ES-I3 (cell line): ENCODE measurements at regions not wholly inside any gene's neighbourhood (a gene's known extent, or its start where the extent isn't known, plus 50 kb on each side); places are given as distances from the start of the nearest gene placed in this dataset.

ENCODE experiments used
- H3K36me3 ChIP-seq: 2 replicates; pipeline ENCODE4 v1.6.1; 2013; ENCODE audit warnings: mild to moderate bottlenecking, low read length, control low read depth, moderate library complexity; ENCODE audit not compliant: insufficient read depth
- H3K4me1 ChIP-seq: 2 replicates; pipeline ENCODE4 v1.6.1; 2013; ENCODE audit warnings: mild to moderate bottlenecking, control low read depth, low read length; ENCODE audit not compliant: insufficient read depth
- H3K9ac ChIP-seq: 2 replicates; pipeline ENCODE4 v1.6.1; 2013; ENCODE audit warnings: low read depth, mild to moderate bottlenecking, low read length, moderate library complexity
- H3K9me3 ChIP-seq: 2 replicates; pipeline ENCODE4 v1.6.1; 2013; ENCODE audit warnings: mild to moderate bottlenecking, low read length, moderate library complexity; ENCODE audit not compliant: control insufficient read depth, insufficient read depth

GRCh38 chr3:34238407-34238806 lies 440.0 kb downstream of the PDCD6IP start:
- Histone ChIP-seq H3K36me3 (no peaks in the 10 kb centered on the region), H3K4me1 (no peaks in the 10 kb centered on the region), H3K9me3 (no peaks in the 10 kb centered on the region), H3K9ac (no peak overlapping the region)

GRCh38 chr3:34239287-34239686 lies 440.9 kb downstream of the PDCD6IP start:
- Histone ChIP-seq H3K4me1 (no peaks in the 10 kb centered on the region), H3K9me3 (no peaks in the 10 kb centered on the region), H3K9ac (no peak overlapping the region), H3K36me3 (no peaks in the 10 kb centered on the region)

DNA sequence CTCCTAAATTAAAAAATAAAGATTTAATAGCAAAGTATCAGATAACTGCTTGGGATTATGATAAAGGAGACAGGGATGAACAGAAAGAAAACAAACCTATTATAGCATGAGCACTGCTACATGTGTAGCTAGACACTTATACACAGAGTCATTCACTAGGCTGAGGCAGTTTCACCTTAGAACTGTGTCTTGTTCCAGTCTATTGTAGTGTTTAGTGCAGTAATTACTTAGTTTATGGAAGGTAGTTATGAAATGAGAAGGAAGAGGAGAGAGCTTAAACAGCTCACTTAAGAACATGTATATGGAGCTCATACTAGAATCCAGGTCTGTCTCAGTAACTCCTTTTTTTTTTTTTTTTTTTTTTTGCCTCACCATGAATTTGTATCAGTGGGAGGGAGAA lies 441.4 kb downstream of the PDCD6IP start:
- H3K36me3 ChIP-seq: no peaks in the 10 kb centered on the region
- no peaks in the 10 kb centered on the region for H3K9me3 ChIP-seq
- no peaks in the 10 kb centered on the region for H3K4me1 ChIP-seq
- H3K9ac ChIP-seq: no peak overlapping the region

GRCh38 chr3:34247401-34247800 lies 449.0 kb downstream of the PDCD6IP start:
- H3K9ac ChIP-seq: no peak overlapping the region
- H3K4me1 ChIP-seq: no peaks in the 10 kb centered on the region
- no peaks in the 10 kb centered on the region for H3K36me3 ChIP-seq
- H3K9me3 ChIP-seq: no peaks in the 10 kb centered on the region

DNA sequence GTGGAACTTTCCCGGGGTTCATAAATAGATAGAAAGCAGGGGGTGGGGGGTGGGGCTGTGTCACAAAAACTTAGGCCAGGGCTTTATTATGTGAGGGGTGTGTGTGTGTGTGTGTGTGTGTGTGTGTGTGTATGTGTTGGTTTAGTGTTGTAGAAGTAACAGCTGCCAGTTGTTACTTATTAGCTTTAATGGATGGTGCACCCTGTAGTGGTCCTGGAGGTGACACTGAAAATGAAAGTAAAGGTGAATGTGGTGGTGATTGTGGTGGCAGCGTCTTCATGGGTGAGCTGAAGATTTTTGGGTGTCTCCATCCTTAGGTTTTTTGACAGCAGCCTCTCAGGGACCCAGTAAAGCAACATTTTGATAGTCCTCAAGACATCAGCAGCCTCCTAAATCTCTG lies 449.9 kb downstream of the PDCD6IP start:
- Histone ChIP-seq H3K9me3 (no peaks in the 10 kb centered on the region), H3K9ac (no peak overlapping the region), H3K36me3 (no peaks in the 10 kb centered on the region), H3K4me1 (no peaks in the 10 kb centered on the region)

DNA sequence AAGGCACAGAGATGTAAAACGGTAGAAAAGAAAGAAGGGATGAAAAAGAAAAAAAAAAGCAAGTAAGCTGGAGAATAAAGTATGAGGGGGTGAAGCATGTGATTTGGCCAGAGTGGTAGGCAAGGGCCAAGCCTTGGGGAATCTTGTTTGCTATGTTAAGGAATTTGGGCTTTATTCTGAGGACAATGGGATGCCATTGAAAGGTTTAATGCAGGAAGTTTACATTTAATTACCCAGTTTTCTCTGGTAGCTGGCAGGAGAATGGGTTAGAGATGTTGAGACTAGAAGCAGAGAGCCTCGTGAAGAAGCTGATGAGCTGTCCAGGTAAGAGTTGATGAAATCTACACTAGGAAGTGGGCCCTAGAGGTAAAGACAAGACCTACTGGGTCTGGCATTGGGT lies 455.9 kb downstream of the PDCD6IP start:
- no peaks in the 10 kb centered on the region for H3K36me3 ChIP-seq
- H3K9ac ChIP-seq: no peak overlapping the region
- peaks cover 31% of the 10 kb centered on the region for H3K4me1 ChIP-seq
- no peaks in the 10 kb centered on the region for H3K9me3 ChIP-seq

DNA sequence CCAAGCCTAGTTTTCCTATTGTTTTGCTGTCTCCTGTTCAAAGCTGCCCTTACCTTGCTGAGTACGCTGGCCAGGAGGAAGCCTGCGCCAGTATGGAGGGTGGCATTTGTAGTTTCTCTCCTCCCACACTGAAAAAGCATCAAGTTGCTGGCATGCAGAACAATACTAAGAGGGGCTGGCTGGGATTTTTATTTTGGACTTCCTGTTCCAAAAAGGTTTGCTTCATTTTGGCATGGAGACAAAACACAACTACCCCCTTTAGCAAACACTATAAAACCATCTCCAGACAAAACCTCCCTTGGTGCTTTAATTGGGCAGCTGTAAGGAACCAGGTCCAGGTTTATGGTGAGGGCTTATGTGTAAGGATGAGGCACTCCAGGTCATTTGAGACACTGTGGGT lies 457.6 kb downstream of the PDCD6IP start:
- Histone ChIP-seq H3K9me3 (no peaks in the 10 kb centered on the region), H3K36me3 (no peaks in the 10 kb centered on the region), H3K9ac (no peak overlapping the region), H3K4me1 (peaks cover 34% of the 10 kb centered on the region)

DNA sequence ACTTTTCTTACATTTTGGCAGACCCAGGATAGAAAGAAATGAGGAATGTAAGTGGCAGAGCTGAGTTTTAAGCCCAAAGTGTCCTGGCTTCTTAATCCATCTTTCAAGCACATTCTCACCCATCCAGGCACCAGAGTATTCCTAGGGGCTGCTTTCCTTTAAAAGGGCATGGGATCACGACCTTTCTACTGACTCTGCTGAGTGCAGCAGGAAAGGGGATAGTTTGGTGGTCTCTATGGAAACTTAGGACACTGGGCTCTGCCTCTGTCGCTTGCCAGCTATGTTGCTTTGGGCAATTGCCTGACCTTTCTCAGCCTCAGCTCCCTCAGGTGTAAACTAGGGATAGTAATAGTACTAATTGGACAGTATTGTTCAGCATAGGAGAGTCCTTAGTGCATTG lies 458.4 kb downstream of the PDCD6IP start:
- H3K36me3 ChIP-seq: no peaks in the 10 kb centered on the region
- H3K9me3 ChIP-seq: no peaks in the 10 kb centered on the region
- H3K4me1 ChIP-seq: peaks cover 35% of the 10 kb centered on the region
- no peak overlapping the region for H3K9ac ChIP-seq

- H3K9me3 ChIP-seq: no peaks in the 10 kb centered on the region
- H3K36me3 ChIP-seq: no peaks in the 10 kb centered on the region
- no peak overlapping the region for H3K9ac ChIP-seq
- H3K4me1 ChIP-seq: peaks cover 35% of the 10 kb centered on the region
Observed at GRCh38 chr3:34258271-34258998, 460.0 kb downstream of the PDCD6IP start.

- Histone ChIP-seq H3K9me3 (no peaks in the 10 kb centered on the region), H3K36me3 (no peaks in the 10 kb centered on the region), H3K9ac (no peak overlapping the region), H3K4me1 (peaks cover 26% of the 10 kb centered on the region)
Observed at GRCh38 chr3:34260271-34261000, 462.0 kb downstream of the PDCD6IP start.

- Histone ChIP-seq H3K9me3 (no peaks in the 10 kb centered on the region), H3K9ac (no peak overlapping the region), H3K36me3 (no peaks in the 10 kb centered on the region), H3K4me1 (peaks cover 25% of the 10 kb centered on the region)
Observed at GRCh38 chr3:34261001-34261385, 462.6 kb downstream of the PDCD6IP start.

- no peak overlapping the region for H3K9ac ChIP-seq
- peaks cover 17% of the 10 kb centered on the region for H3K4me1 ChIP-seq
- H3K36me3 ChIP-seq: no peaks in the 10 kb centered on the region
- H3K9me3 ChIP-seq: no peaks in the 10 kb centered on the region
Observed at GRCh38 chr3:34263101-34263621, 464.7 kb downstream of the PDCD6IP start.

GRCh38 chr3:34264337-34265041 lies 466.1 kb downstream of the PDCD6IP start:
- Histone ChIP-seq H3K4me1 (peaks cover 9% of the 10 kb centered on the region), H3K9me3 (no peaks in the 10 kb centered on the region), H3K9ac (no peak overlapping the region), H3K36me3 (no peaks in the 10 kb centered on the region)

DNA sequence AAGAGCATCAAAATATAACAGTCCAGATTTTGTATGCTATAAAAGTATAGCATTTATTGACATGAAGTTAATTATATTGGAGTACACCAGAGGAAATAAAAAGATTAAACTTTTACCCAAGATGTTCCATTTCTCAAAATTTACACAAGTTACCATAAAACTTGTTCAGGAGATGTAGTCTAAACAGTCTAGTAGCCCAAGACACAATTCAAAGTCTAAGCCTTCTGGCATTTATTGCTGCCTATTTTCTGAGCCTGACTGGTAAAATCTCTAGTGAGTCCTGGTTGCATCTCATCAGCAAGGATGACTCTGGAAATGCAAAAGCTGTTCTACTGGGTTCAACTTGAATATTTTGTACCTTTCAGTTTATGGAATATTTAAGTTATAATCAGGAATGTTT lies 468.7 kb downstream of the PDCD6IP start:
- Histone ChIP-seq H3K36me3 (no peaks in the 10 kb centered on the region), H3K4me1 (peaks cover 5% of the 10 kb centered on the region; the same call in 1 of the 2 replicates), H3K9ac (no peak overlapping the region), H3K9me3 (no peaks in the 10 kb centered on the region; the same call in 1 of the 2 replicates)
